ENCODE measurements at regions not wholly inside any gene's neighbourhood (a gene's known extent, or its start where the extent isn't known, plus 50 kb on each side); places are given as distances from the start of the nearest gene placed in this dataset.
"Not testable (repeated sequence)": the region's sequence is repeated elsewhere in the genome, so short reads cannot be mapped to it uniquely, and the experiment has no call there.

GRCh38 chr1:55768327-55768952, 553.3 kb upstream of the USP24 start:
- H3K27ac ChIP-seq (ENCODE audit: insufficient read depth, low read length): no peak overlapping the region
- no peak overlapping the region for H3K4me2 ChIP-seq (ENCODE audit: extremely low read depth, insufficient read depth, low read length)
- no peaks in the 10 kb centered on the region for H3K27me3 ChIP-seq (ENCODE audit: control insufficient read depth, insufficient read depth, low read length)
- no peaks in the 10 kb centered on the region for H3K9me3 ChIP-seq (ENCODE audit: control insufficient read depth, insufficient read depth, low read depth, low read length)
- no peaks in the 10 kb centered on the region for H3K4me1 ChIP-seq (ENCODE audit: control insufficient read depth, extremely low read depth, insufficient read depth, low read length)
- no peak overlapping the region for H2AFZ ChIP-seq (ENCODE audit: low read length)
- H3K36me3 ChIP-seq (ENCODE audit: control insufficient read depth, insufficient read depth, low read length): no peaks in the 10 kb centered on the region
- TF ChIP-seq EZH2 (IDR thresholded peaks at IDR 0.05; ENCODE audit: low read length, missing control alignments): no peak
- TF ChIP-seq CTCF (conservative IDR thresholded peaks at IDR 0.05 in 1 of 2, IDR thresholded peaks at IDR 0.05 in 1 of 2; ENCODE audit: low read depth in 1 of 2, low read length in 2 of 2): no peak
- H4K20me1 ChIP-seq (ENCODE audit: control insufficient read depth, extremely low read depth, insufficient read depth, low read length): no peaks in the 10 kb centered on the region
- H3K4me3 ChIP-seq (replicated peaks in 1 of 4; ENCODE audit: control extremely low read depth in 1 of 4, insufficient read depth in 1 of 4, low read depth in 3 of 4, low read length in 4 of 4): no peak overlapping the region
- no peak overlapping the region for H3K9ac ChIP-seq (ENCODE audit: insufficient read depth, low read length)
- no peaks in the 10 kb centered on the region for H3K79me2 ChIP-seq (ENCODE audit: control insufficient read depth, insufficient read depth, low read length)
- DNase-seq (ENCODE audit: low read depth in 2 of 2): no peak

GRCh38 chr1:55767171-55767570, 552.0 kb upstream of the USP24 start:
- Histone ChIP-seq H3K27me3 (ENCODE audit: control insufficient read depth, insufficient read depth, low read length) (no peaks in the 10 kb centered on the region), H4K20me1 (ENCODE audit: control insufficient read depth, extremely low read depth, insufficient read depth, low read length) (no peaks in the 10 kb centered on the region), H3K79me2 (ENCODE audit: control insufficient read depth, insufficient read depth, low read length) (no peaks in the 10 kb centered on the region), H3K9me3 (ENCODE audit: control insufficient read depth, insufficient read depth, low read depth, low read length) (no peaks in the 10 kb centered on the region), H3K9ac (ENCODE audit: insufficient read depth, low read length) (no peak overlapping the region), H3K4me3 (replicated peaks in 1 of 4; ENCODE audit: control extremely low read depth in 1 of 4, insufficient read depth in 1 of 4, low read depth in 3 of 4, low read length in 4 of 4) (no peak overlapping the region), H3K36me3 (ENCODE audit: control insufficient read depth, insufficient read depth, low read length) (no peaks in the 10 kb centered on the region), H3K27ac (ENCODE audit: insufficient read depth, low read length) (no peak overlapping the region), H3K4me1 (ENCODE audit: control insufficient read depth, extremely low read depth, insufficient read depth, low read length) (no peaks in the 10 kb centered on the region), H3K4me2 (ENCODE audit: extremely low read depth, insufficient read depth, low read length) (no peak overlapping the region), H2AFZ (ENCODE audit: low read length) (no peak overlapping the region)
- no peak for TF ChIP-seq CTCF (conservative IDR thresholded peaks at IDR 0.05 in 1 of 2, IDR thresholded peaks at IDR 0.05 in 1 of 2; ENCODE audit: low read depth in 1 of 2, low read length in 2 of 2)
- TF ChIP-seq EZH2 (IDR thresholded peaks at IDR 0.05; ENCODE audit: low read length, missing control alignments): no peak
- DNase-seq (ENCODE audit: low read depth in 2 of 2): no peak

GRCh38 chr1:55765505-55765904, 550.3 kb upstream of the USP24 start:
- not testable (repeated sequence) for H3K27me3 ChIP-seq (ENCODE audit: control insufficient read depth, insufficient read depth, low read length); H3K4me2 ChIP-seq (ENCODE audit: extremely low read depth, insufficient read depth, low read length); H3K4me1 ChIP-seq (ENCODE audit: control insufficient read depth, extremely low read depth, insufficient read depth, low read length); H3K36me3 ChIP-seq (ENCODE audit: control insufficient read depth, insufficient read depth, low read length); H3K4me3 ChIP-seq (replicated peaks in 1 of 4; ENCODE audit: control extremely low read depth in 1 of 4, insufficient read depth in 1 of 4, low read depth in 3 of 4, low read length in 4 of 4); H3K27ac ChIP-seq (ENCODE audit: insufficient read depth, low read length); H3K9me3 ChIP-seq (ENCODE audit: control insufficient read depth, insufficient read depth, low read depth, low read length); H4K20me1 ChIP-seq (ENCODE audit: control insufficient read depth, extremely low read depth, insufficient read depth, low read length); H2AFZ ChIP-seq (ENCODE audit: low read length); H3K79me2 ChIP-seq (ENCODE audit: control insufficient read depth, insufficient read depth, low read length); H3K9ac ChIP-seq (ENCODE audit: insufficient read depth, low read length); DNase-seq (ENCODE audit: low read depth in 2 of 2)
